OCI-LY7 (cell line): ENCODE measurements at regions not wholly inside any gene's neighbourhood (a gene's known extent, or its start where the extent isn't known, plus 50 kb on each side); places are given as distances from the start of the nearest gene placed in this dataset. TPM values are rescaled to one million over a fixed set of nuclear protein-coding genes. Genes with fewer than 3 reads are reported as not detected.

ENCODE experiments used
- BruUV-seq: library from RNA; stranded (reverse); fragments of 400-500 nt; replicated peaks from 2 replicates; lab custom pipeline; 2021; lab: Mats Ljungman, UMichigan
- CTCF ChIA-PET: fragments of 300-600 bp; sonication (Branson Sonifier 250); formaldehyde crosslinking; loops from one replicate; lab custom pipeline; 2022; ENCODE audit warnings: antibody characterized with exemption; ENCODE audit not compliant: unreplicated experiment; lab: Charles Lee
- POLR2A ChIA-PET: fragments of 300-600 bp; sonication (Branson Sonifier 250); formaldehyde crosslinking; loops from one replicate; lab custom pipeline; 2022; ENCODE audit warnings: antibody characterized with exemption; lab: Charles Lee
- DNase-seq: peaks from one replicate; pipeline ENCODE4 v3.0.0-alpha.2; 2015; ENCODE audit warnings: low spot score
- H2AFZ ChIP-seq: fragments of 200-600 bp; sonication (generic), shearing (Covaris generic); 2 replicates; pipeline ENCODE4 v1.6.1; 2014; ENCODE audit warnings: mild to moderate bottlenecking, antibody characterized with exemption, low read length, moderate library complexity
- H3K27ac ChIP-seq: fragments of 200-600 bp; sonication (generic); 2 replicates; pipeline ENCODE4 v1.5.1; 2014; ENCODE audit warnings: mixed run types, low read depth, mild to moderate bottlenecking, moderate library complexity, low read length, inconsistent platforms; ENCODE audit not compliant: poor library complexity, severe bottlenecking
- H3K36me3 ChIP-seq: fragments of 200-600 bp; sonication (generic); 2 replicates; pipeline ENCODE4 v1.6.1; 2014; ENCODE audit warnings: mild to moderate bottlenecking, antibody characterized with exemption, low read length, moderate library complexity, mixed read lengths; ENCODE audit not compliant: insufficient read depth
- H3K4me1 ChIP-seq: fragments of 200-600 bp; sonication (generic); 2 replicates; pipeline ENCODE4 v1.5.1; 2014; ENCODE audit warnings: mild to moderate bottlenecking, low read length; ENCODE audit not compliant: insufficient read depth, poor library complexity, severe bottlenecking
- H3K4me2 ChIP-seq: fragments of 200-600 bp; sonication (generic); 2 replicates; pipeline ENCODE4 v1.6.1; 2014; ENCODE audit warnings: mild to moderate bottlenecking, low read length
- H3K4me3 ChIP-seq: fragments of 200-600 bp; sonication (generic); 2 replicates; pipeline ENCODE4 v1.5.1; 2014; ENCODE audit warnings: mild to moderate bottlenecking, low read depth, low read length; ENCODE audit not compliant: poor library complexity, severe bottlenecking
- H3K79me2 ChIP-seq: fragments of 200-600 bp; sonication (generic); 2 replicates; pipeline ENCODE4 v1.6.1; 2016; ENCODE audit warnings: low read depth, mild to moderate bottlenecking, low read length, moderate library complexity, mixed read lengths; ENCODE audit not compliant: insufficient read depth
- H3K9me2 ChIP-seq: fragments of 200-600 bp; sonication (generic); 2 replicates; pipeline ENCODE4 v1.6.1; 2016; ENCODE audit warnings: mild to moderate bottlenecking, low read length, mixed read lengths; ENCODE audit not compliant: insufficient read depth
- H3K9me3 ChIP-seq: fragments of 200-600 bp; sonication (generic); 2 replicates; pipeline ENCODE4 v1.6.1; 2014; ENCODE audit warnings: mild to moderate bottlenecking, mixed run types, low read length, mixed read lengths
- H4K20me1 ChIP-seq: fragments of 200-600 bp; sonication (generic); 2 replicates; pipeline ENCODE4 v1.6.1; 2014; ENCODE audit warnings: mild to moderate bottlenecking, antibody characterized with exemption, low read length, moderate library complexity, mixed read lengths; ENCODE audit not compliant: insufficient read depth
- CTCF ChIP-seq: fragments of 200-600 bp; sonication (generic); conservative IDR thresholded peaks from 2 replicates; pipeline ENCODE4 v1.5.1; 2014; ENCODE audit warnings: mild to moderate bottlenecking, antibody characterized with exemption, low read length, moderate library complexity, mixed read lengths
- EZH2phosphoT487 ChIP-seq: fragments of 200-600 bp; sonication (generic); IDR thresholded peaks from 2 replicates; pipeline ENCODE4 v1.6.1; 2018; ENCODE audit warnings: low read depth, borderline replicate concordance, mild to moderate bottlenecking, mixed run types, antibody characterized with exemption, low read length, moderate library complexity, mixed read lengths
- intact Hi-C: fragments of 100-400 bp; cut with micrococcal nuclease; formaldehyde crosslinking; loops from one replicate; pipeline ENCODE4 v1.10.0; 2022; ENCODE audit not compliant: unreplicated experiment
- small RNA-seq: library from RNA; depleted of rRNA; stranded (forward); fragments of <200 nt; gene quantifications from one replicate; pipeline ENCODE3, GENCODE V24; 2014

GRCh38 chr1:14546416-14546815 is 52.1 kb upstream of the KAZN start:
- no peak overlapping the region for H3K27ac ChIP-seq
- no peaks in the 10 kb centered on the region; the same call in 1 of the 2 replicates for H3K36me3 ChIP-seq
- H4K20me1 ChIP-seq, result no peaks in the 10 kb centered on the region
- ChIA-PET POLR2A (no interaction called here), CTCF (no interaction called here)
- no peak for DNase-seq
- no peak overlapping the region for H3K4me2 ChIP-seq
- H3K4me3 ChIP-seq, result no peak overlapping the region
- intact Hi-C loops, result no loop called here
- no TSS peak for BruUV-seq
- H3K79me2 ChIP-seq, result no peaks in the 10 kb centered on the region
- H3K9me3 ChIP-seq, result no peaks in the 10 kb centered on the region
- H2AFZ ChIP-seq, result no peak overlapping the region; the same call in 1 of the 2 replicates
- no peak for TF ChIP-seq CTCF
- no peak for TF ChIP-seq EZH2phosphoT487
- H3K9me2 ChIP-seq, result no peaks in the 10 kb centered on the region
- no peaks in the 10 kb centered on the region for H3K4me1 ChIP-seq

Small RNA genes in the stretch of these regions (small RNA-seq; reads per million reads assigned to genes)
- not detected for gene RNU6-1265P
